CD8-positive, alpha-beta memory T cell (primary cell): ENCODE measurements at regions not wholly inside any gene's neighbourhood (a gene's known extent, or its start where the extent isn't known, plus 50 kb on each side); places are given as distances from the start of the nearest gene placed in this dataset.

Experiments
- CTCF ChIA-PET: fragments of 350-600 bp; sonication (Branson Sonifier 250); formaldehyde crosslinking; loops from one replicate; lab custom pipeline; 2021; ENCODE audit warnings: antibody characterized with exemption; lab: Charles Lee
- POLR2A ChIA-PET: fragments of 350-600 bp; sonication (Branson Sonifier 250); formaldehyde crosslinking; loops from one replicate; lab custom pipeline; 2021; ENCODE audit warnings: antibody characterized with exemption; lab: Charles Lee
- DNase-seq, 5 donors: peaks; one replicate each; pipeline versions ENCODE4 v3.0.0 to v3.0.0-alpha.2; 2020 to 2022; ENCODE audit warnings: mixed read lengths in 1 of 5
- H3K27ac ChIP-seq: one replicate; pipeline ENCODE4 v1.7.0; 2013; ENCODE audit warnings: low read depth, mild to moderate bottlenecking, low read length, moderate library complexity
- H3K27me3 ChIP-seq: 2 replicates; pipeline ENCODE4 v1.7.0; 2013; ENCODE audit warnings: low read length, mild to moderate bottlenecking; ENCODE audit not compliant: insufficient read depth, poor library complexity, severe bottlenecking
- H3K36me3 ChIP-seq: 2 replicates; pipeline ENCODE4 v1.7.0; 2013; ENCODE audit warnings: mild to moderate bottlenecking, low read length, moderate library complexity; ENCODE audit not compliant: insufficient read depth
- H3K4me1 ChIP-seq: 2 replicates; pipeline ENCODE4 v1.7.0; 2013; ENCODE audit warnings: mild to moderate bottlenecking, low read length, moderate library complexity; ENCODE audit not compliant: insufficient read depth
- H3K4me3 ChIP-seq: 2 replicates; pipeline ENCODE4 v1.7.0; 2013; ENCODE audit warnings: mild to moderate bottlenecking, low read length
- H3K9me3 ChIP-seq: 2 replicates; pipeline ENCODE4 v1.7.0; 2013; ENCODE audit warnings: mild to moderate bottlenecking, low read length
- H3K27ac Mint-ChIP-seq, 8 donors: one replicate each; pipeline ENCODE4 v1.8.0; 2020 to 2021; ENCODE audit warnings: mixed read lengths in 8 of 8, mild to moderate bottlenecking in 6 of 8, inconsistent platforms in 3 of 8, moderate library complexity in 3 of 8
- H3K27me3 Mint-ChIP-seq, 2 donors: one replicate each; pipeline ENCODE4 v1.8.0; 2020 to 2021; ENCODE audit warnings: mixed read lengths in 2 of 2, mild to moderate bottlenecking in 1 of 2, moderate library complexity in 1 of 2
- H3K36me3 Mint-ChIP-seq, 3 donors: one replicate each; pipeline ENCODE4 v1.8.0; 2020 to 2021; ENCODE audit warnings: mixed read lengths in 3 of 3, inconsistent platforms in 1 of 3, mild to moderate bottlenecking in 1 of 3
- H3K4me1 Mint-ChIP-seq, 3 donors: one replicate each; pipeline ENCODE4 v1.8.0; 2020 to 2021; ENCODE audit warnings: mixed read lengths in 3 of 3, inconsistent platforms in 1 of 3, mild to moderate bottlenecking in 1 of 3
- H3K4me3 Mint-ChIP-seq, 7 donors: one replicate each; pipeline ENCODE4 v1.8.0; 2020 to 2021; ENCODE audit warnings: mixed read lengths in 7 of 7, mild to moderate bottlenecking in 6 of 7, moderate library complexity in 4 of 7, inconsistent platforms in 2 of 7
- H3K9me3 Mint-ChIP-seq, 5 donors: one replicate each; pipeline ENCODE4 v1.8.0; 2020 to 2022; ENCODE audit warnings: mixed read lengths in 5 of 5, mild to moderate bottlenecking in 3 of 5, moderate library complexity in 2 of 5, inconsistent platforms in 1 of 5

DNA sequence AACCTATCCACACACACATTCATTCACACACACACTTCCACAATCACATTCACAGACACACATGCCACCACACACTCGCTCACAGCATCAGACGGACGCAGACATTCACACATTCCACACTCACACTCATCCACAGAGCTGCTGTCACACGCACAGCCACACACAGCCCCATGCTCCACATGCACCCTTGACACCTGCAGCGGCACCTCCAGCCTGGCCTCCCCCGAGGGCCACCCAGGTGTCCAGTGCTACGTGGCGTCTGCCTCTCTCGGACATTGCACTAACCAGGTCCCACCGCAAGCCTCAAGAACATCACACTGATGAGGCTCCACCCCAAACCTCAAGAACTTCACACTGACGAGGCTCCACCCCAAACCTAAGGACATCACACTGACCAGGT lies 155.2 kb downstream of the RBFOX3 start:
- Mint-ChIP-seq H3K27me3 (peaks cover 13 to 30% of the 10 kb centered on the region in 2 donors), H3K4me3 (no peak overlapping the region), H3K36me3 (no peaks in the 10 kb centered on the region), H3K9me3 (peaks cover 0 to 2% (median 0%) of the 10 kb centered on the region in 5 donors), H3K27ac (no peak overlapping the region), H3K4me1 (no peaks in the 10 kb centered on the region)
- no peaks in the 10 kb centered on the region for H3K4me1 ChIP-seq
- H3K27ac ChIP-seq = no peak overlapping the region
- no peak overlapping the region for H3K4me3 ChIP-seq
- H3K36me3 ChIP-seq = no peaks in the 10 kb centered on the region
- ChIA-PET CTCF (no interaction called here), POLR2A (no interaction called here)
- no peaks in the 10 kb centered on the region for H3K9me3 ChIP-seq
- H3K27me3 ChIP-seq = no peaks in the 10 kb centered on the region
- DNase-seq = no peak

DNA sequence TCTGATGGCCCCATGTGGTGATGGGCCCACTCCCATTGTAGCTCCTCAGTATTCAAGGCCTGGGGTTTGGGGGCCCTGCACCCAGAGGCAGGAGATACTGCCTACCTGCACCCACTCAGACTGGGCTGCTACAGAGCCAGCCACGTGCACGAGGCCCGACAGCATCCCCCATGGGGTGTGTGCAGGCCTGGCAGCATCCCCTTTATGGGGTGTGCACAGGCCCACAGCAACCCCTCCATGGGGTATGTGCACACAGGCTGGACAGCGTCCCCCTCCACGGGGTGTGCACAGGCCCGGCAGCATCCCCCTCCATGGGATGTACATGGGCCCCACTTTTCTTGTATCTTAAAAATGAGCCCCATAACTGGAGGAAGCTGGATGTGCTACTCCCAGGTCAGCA lies 156.0 kb downstream of the RBFOX3 start:
- Mint-ChIP-seq H3K4me1 (no peaks in the 10 kb centered on the region), H3K36me3 (no peaks in the 10 kb centered on the region), H3K9me3 (peaks cover 0 to 2% (median 0%) of the 10 kb centered on the region in 5 donors), H3K27me3 (peaks cover 13 to 28% of the 10 kb centered on the region in 2 donors), H3K27ac (no peak overlapping the region), H3K4me3 (no peak overlapping the region)
- Histone ChIP-seq H3K27me3 (no peaks in the 10 kb centered on the region), H3K9me3 (no peaks in the 10 kb centered on the region), H3K27ac (no peak overlapping the region), H3K4me3 (no peak overlapping the region), H3K36me3 (no peaks in the 10 kb centered on the region), H3K4me1 (no peaks in the 10 kb centered on the region)
- ChIA-PET POLR2A (no interaction called here), CTCF (no interaction called here)
- no peak for DNase-seq

DNA sequence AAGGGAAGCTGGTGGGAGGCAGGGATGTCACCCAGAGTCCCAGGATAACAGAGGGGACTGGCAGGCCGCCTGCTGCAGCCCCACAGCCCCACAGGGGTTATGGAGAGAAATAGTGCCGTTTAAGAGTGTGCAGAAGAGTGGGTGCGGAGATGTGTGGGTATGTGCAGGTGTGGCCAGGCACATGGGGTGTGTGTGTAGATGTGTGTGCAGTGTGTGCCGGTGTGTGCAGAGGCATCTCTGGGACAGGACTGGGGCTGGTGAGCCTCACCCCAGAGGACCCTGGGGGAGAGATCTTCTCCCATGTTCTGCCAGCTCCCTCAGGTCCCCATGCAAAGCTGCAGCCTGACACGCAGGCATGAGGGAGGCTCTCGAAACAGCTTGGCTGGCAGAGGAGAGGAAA lies 157.4 kb downstream of the RBFOX3 start:
- no peak overlapping the region for H3K4me3 ChIP-seq
- Mint-ChIP-seq H3K9me3 (peaks cover 0 to 2% (median 0%) of the 10 kb centered on the region in 5 donors), H3K27ac (no peak overlapping the region), H3K4me3 (no peak overlapping the region), H3K4me1 (no peaks in the 10 kb centered on the region), H3K27me3 (peaks cover 13 to 26% of the 10 kb centered on the region in 2 donors), H3K36me3 (no peaks in the 10 kb centered on the region)
- no peaks in the 10 kb centered on the region for H3K27me3 ChIP-seq
- ChIA-PET CTCF (no interaction called here), POLR2A (no interaction called here)
- no peak for DNase-seq
- no peaks in the 10 kb centered on the region for H3K4me1 ChIP-seq
- H3K9me3 ChIP-seq = no peaks in the 10 kb centered on the region
- no peaks in the 10 kb centered on the region for H3K36me3 ChIP-seq
- H3K27ac ChIP-seq = no peak overlapping the region

DNA sequence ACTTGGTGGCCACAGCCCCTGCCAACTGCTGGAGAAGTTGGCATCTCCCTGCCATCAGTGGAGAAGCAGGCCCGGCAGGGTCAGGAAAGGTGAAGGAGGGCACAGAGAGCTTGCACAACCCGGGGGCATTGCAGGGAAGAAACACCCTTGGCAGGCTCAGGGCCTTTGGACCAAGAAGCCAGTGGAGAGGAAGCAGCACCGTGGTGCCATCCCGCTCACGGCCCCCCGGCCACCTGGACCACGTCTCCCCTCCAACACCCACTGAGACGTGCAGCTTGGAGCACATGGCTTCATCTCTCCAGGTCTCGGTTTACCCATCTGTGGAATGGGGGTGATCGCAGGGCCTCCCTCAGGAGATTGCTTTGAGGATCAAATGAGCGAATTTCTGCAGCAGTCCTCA lies 158.1 kb downstream of the RBFOX3 start:
- ChIA-PET CTCF (no interaction called here), POLR2A (no interaction called here)
- Mint-ChIP-seq H3K27me3 (peaks cover 15 to 26% of the 10 kb centered on the region in 2 donors), H3K4me3 (no peak overlapping the region), H3K4me1 (no peaks in the 10 kb centered on the region), H3K9me3 (peaks cover 0 to 2% (median 0%) of the 10 kb centered on the region in 5 donors), H3K36me3 (no peaks in the 10 kb centered on the region), H3K27ac (no peak overlapping the region)
- no peak for DNase-seq
- Histone ChIP-seq H3K4me3 (no peak overlapping the region), H3K4me1 (no peaks in the 10 kb centered on the region), H3K27me3 (no peaks in the 10 kb centered on the region), H3K36me3 (no peaks in the 10 kb centered on the region), H3K27ac (no peak overlapping the region), H3K9me3 (no peaks in the 10 kb centered on the region)

DNA sequence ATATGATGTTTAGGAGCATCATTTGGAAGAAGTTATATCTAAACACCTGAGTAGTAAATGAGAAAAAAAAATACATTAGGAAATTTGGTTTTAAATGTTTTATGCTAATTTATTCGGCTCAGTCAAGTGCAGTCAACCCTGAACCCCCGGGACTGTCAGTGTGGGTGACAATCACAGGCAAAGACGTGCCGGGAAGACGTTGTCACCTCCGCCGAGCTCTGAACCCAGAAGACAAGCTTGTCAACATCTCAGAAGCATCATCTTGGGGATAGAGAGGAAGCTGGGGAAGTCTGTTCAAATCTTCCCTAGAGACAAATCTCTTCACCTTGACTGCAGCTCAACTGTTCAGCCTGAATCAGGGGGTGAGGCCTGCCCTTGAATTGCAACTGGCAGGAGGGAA lies 159.7 kb downstream of the RBFOX3 start:
- Mint-ChIP-seq H3K9me3 (peaks cover 0 to 2% (median 0%) of the 10 kb centered on the region in 5 donors), H3K27ac (no peak overlapping the region), H3K4me1 (no peaks in the 10 kb centered on the region), H3K36me3 (no peaks in the 10 kb centered on the region), H3K27me3 (peaks cover 7 to 20% of the 10 kb centered on the region in 2 donors), H3K4me3 (no peak overlapping the region)
- Histone ChIP-seq H3K27ac (no peak overlapping the region), H3K9me3 (no peaks in the 10 kb centered on the region), H3K4me3 (no peak overlapping the region), H3K4me1 (no peaks in the 10 kb centered on the region), H3K36me3 (no peaks in the 10 kb centered on the region), H3K27me3 (no peaks in the 10 kb centered on the region)
- CTCF ChIA-PET = no interaction called here
- POLR2A ChIA-PET = no interaction called here
- DNase-seq = no peak

DNA sequence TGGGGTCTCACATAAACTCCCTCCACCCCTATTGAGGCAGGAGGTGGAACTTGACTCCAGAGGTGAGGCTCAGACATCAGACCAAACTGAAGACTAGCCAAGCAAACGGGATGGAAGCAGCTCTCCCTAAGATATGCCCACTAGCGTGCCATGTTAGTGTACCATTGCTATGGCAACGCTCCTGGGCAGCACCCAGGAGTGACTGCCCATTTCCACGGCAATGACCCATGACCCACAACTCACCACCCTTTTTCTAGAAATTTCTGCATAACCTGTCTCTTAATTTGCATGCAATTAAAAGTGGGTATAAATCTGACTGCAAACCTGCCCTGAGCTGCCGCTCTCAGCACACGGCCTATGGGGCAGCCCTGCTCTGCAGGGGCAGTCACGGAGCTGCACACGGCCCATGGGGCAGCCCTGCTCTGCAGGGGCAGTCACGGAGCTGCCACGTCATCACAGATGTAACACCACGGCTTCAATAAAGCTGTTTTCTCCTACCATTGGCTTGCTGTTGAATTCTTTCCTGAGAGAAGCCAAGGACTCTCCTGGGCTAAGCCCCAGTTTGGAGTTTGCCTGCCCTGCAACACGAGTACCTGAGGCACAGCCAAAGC lies 164.3 kb downstream of the RBFOX3 start:
- Mint-ChIP-seq H3K27me3 (peaks cover 2 to 3% of the 10 kb centered on the region in 2 donors), H3K4me3 (no peak overlapping the region), H3K36me3 (no peaks in the 10 kb centered on the region), H3K9me3 (no peaks in the 10 kb centered on the region), H3K27ac (no peak overlapping the region), H3K4me1 (no peaks in the 10 kb centered on the region)
- H3K4me3 ChIP-seq = no peak overlapping the region
- DNase-seq = no peak
- H3K36me3 ChIP-seq = no peaks in the 10 kb centered on the region
- ChIA-PET CTCF (no interaction called here), POLR2A (no interaction called here)
- H3K4me1 ChIP-seq = no peaks in the 10 kb centered on the region
- no peak overlapping the region for H3K27ac ChIP-seq
- no peaks in the 10 kb centered on the region for H3K27me3 ChIP-seq
- H3K9me3 ChIP-seq = no peaks in the 10 kb centered on the region

DNA sequence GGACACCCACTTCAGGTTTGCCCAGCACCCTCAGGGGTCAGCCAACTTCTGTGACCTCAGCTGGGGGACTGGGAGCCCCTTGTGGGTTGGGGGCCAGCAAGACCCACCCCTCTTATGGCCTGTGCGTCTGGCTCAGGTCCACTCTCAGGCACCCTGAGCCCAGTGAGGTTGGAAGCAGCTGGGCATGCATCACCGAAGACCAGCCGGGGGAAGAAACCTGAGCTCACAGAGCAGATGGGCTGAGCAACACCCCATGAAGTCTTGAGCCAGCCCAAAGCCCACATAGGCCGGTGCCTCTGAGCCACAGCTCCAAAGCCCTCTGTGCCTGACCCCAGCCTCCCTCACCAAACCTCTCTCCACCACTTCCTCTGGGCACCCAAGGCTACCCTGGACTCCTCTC lies 166.7 kb downstream of the RBFOX3 start:
- Mint-ChIP-seq H3K9me3 (no peaks in the 10 kb centered on the region), H3K27me3 (peaks cover 2 to 19% of the 10 kb centered on the region in 2 donors), H3K4me3 (no peak overlapping the region), H3K36me3 (no peaks in the 10 kb centered on the region), H3K4me1 (no peaks in the 10 kb centered on the region), H3K27ac (no peak overlapping the region)
- H3K36me3 ChIP-seq = no peaks in the 10 kb centered on the region
- no peaks in the 10 kb centered on the region for H3K27me3 ChIP-seq
- no peak overlapping the region for H3K27ac ChIP-seq
- H3K4me3 ChIP-seq = no peak overlapping the region
- no peak for DNase-seq
- no peaks in the 10 kb centered on the region for H3K9me3 ChIP-seq
- ChIA-PET POLR2A (no interaction called here), CTCF (no interaction called here)
- H3K4me1 ChIP-seq = no peaks in the 10 kb centered on the region

DNA sequence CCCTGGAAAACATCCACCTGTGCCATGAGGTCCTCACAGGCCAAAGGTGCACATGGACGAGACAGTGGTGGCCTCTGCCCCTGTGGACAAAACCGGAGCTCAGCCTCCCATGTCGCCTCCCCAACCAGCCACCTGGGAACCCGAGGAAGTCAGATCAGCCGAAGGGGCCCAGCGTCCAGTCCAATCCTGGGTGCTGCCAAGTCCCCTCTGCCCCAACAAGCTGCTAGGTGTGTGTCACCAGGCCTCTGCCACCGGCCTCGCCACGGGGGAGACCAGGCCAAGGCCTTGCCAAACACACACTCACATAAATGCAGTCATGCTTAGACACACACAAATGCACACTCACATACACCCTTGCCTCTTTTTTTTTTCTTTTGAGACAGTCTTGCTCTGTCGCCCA lies 167.8 kb downstream of the RBFOX3 start:
- POLR2A ChIA-PET = no interaction called here
- Mint-ChIP-seq H3K27me3 (peaks cover 0 to 19% of the 10 kb centered on the region in 2 donors), H3K27ac (no peak overlapping the region), H3K4me1 (no peaks in the 10 kb centered on the region), H3K9me3 (peaks cover 0 to 1% (median 0%) of the 10 kb centered on the region in 5 donors), H3K36me3 (no peaks in the 10 kb centered on the region), H3K4me3 (no peak overlapping the region)
- H3K27ac ChIP-seq = no peak overlapping the region
- no peaks in the 10 kb centered on the region for H3K36me3 ChIP-seq
- no peak for DNase-seq
- H3K27me3 ChIP-seq = no peaks in the 10 kb centered on the region
- H3K4me1 ChIP-seq = no peaks in the 10 kb centered on the region
- no peaks in the 10 kb centered on the region for H3K9me3 ChIP-seq
- H3K4me3 ChIP-seq = no peak overlapping the region
- CTCF ChIA-PET = no interaction called here
